Loucy (cell line): ENCODE measurements at regions not wholly inside any gene's neighbourhood (a gene's known extent, or its start where the extent isn't known, plus 50 kb on each side); places are given as distances from the start of the nearest gene placed in this dataset.

ENCODE experiments used
- H2AFZ ChIP-seq: fragments of 200-600 bp; sonication (generic); 2 replicates; pipeline ENCODE4 v1.6.0; 2016; ENCODE audit warnings: antibody characterized with exemption, mild to moderate bottlenecking, low read length, moderate library complexity
- H3F3A ChIP-seq: fragments of 200-600 bp; 2 replicates; pipeline ENCODE4 v1.6.0; 2016; ENCODE audit warnings: antibody characterized with exemption, low read depth, mild to moderate bottlenecking
- H3K27me3 ChIP-seq: fragments of 200-600 bp; sonication (generic); 2 replicates; pipeline ENCODE4 v1.6.1; 2014; ENCODE audit warnings: low read length, mild to moderate bottlenecking; ENCODE audit not compliant: insufficient read depth, poor library complexity, severe bottlenecking
- H3K36me3 ChIP-seq: fragments of 200-600 bp; sonication (generic); 2 replicates; pipeline ENCODE4 v1.6.1; 2016; ENCODE audit warnings: low read length; ENCODE audit not compliant: insufficient read depth
- H3K4me1 ChIP-seq: fragments of 200-600 bp; sonication (generic); 2 replicates; pipeline ENCODE4 v1.5.1; 2014; ENCODE audit warnings: low read length, mild to moderate bottlenecking; ENCODE audit not compliant: insufficient read depth, poor library complexity, severe bottlenecking
- H3K4me2 ChIP-seq: fragments of 200-600 bp; sonication (generic); 2 replicates; pipeline ENCODE4 v1.6.0; 2014; ENCODE audit warnings: antibody characterized with exemption, low read length, low read depth, mild to moderate bottlenecking; ENCODE audit not compliant: poor library complexity, severe bottlenecking
- H3K4me3 ChIP-seq: fragments of 200-600 bp; sonication (generic); 2 replicates; pipeline ENCODE4 v1.5.1; 2014; ENCODE audit warnings: low read length, mild to moderate bottlenecking, mixed read lengths; ENCODE audit not compliant: poor library complexity, severe bottlenecking
- H3K79me2 ChIP-seq: fragments of 200-600 bp; sonication (generic); 2 replicates; pipeline ENCODE4 v1.6.1; 2014; ENCODE audit warnings: low read length; ENCODE audit not compliant: insufficient read depth
- H3K9ac ChIP-seq: fragments of 200-600 bp; sonication (generic); 2 replicates; pipeline ENCODE4 v1.6.0; 2014; ENCODE audit warnings: mild to moderate bottlenecking, low read depth, low read length, moderate library complexity; ENCODE audit not compliant: poor library complexity, severe bottlenecking
- H3K9me2 ChIP-seq: fragments of 200-600 bp; sonication (generic); replicated peaks from 2 replicates; pipeline ENCODE4 v1.6.1; 2016; ENCODE audit warnings: low read depth, low read length, mixed read lengths
- H3K9me3 ChIP-seq: fragments of 200-600 bp; sonication (generic); 2 replicates; pipeline ENCODE4 v1.6.1; 2014; ENCODE audit warnings: mild to moderate bottlenecking, antibody characterized with exemption, low read length, low read depth; ENCODE audit not compliant: insufficient read depth
- H4K20me1 ChIP-seq: fragments of 200-600 bp; sonication (generic); 2 replicates; pipeline ENCODE4 v1.6.0; 2014; ENCODE audit warnings: antibody characterized with exemption, low read length, mild to moderate bottlenecking; ENCODE audit not compliant: insufficient read depth, poor library complexity, severe bottlenecking
- CTCF ChIP-seq: fragments of 200-600 bp; sonication (generic); conservative IDR thresholded peaks from 2 replicates; pipeline ENCODE4 v1.5.1; 2014; ENCODE audit warnings: mild to moderate bottlenecking, antibody characterized with exemption, low read length
- EZH2phosphoT487 ChIP-seq: fragments of 200-600 bp; IDR thresholded peaks from 2 replicates; pipeline ENCODE4 v1.6.1; 2018; ENCODE audit warnings: antibody characterized with exemption, mild to moderate bottlenecking, moderate library complexity, borderline replicate concordance

GRCh38 chr11:112864672-112865071 lies 96.5 kb upstream of the NCAM1 start:
- H3K9me3 ChIP-seq, result peaks cover 4% of the 10 kb centered on the region; the same call in 1 of the 2 replicates
- no peak overlapping the region for H3K4me3 ChIP-seq
- H3K4me2 ChIP-seq, result no peak overlapping the region
- no peaks in the 10 kb centered on the region for H3K9me2 ChIP-seq
- H4K20me1 ChIP-seq, result no peaks in the 10 kb centered on the region
- H2AFZ ChIP-seq, result no peak overlapping the region
- no peaks in the 10 kb centered on the region for H3K4me1 ChIP-seq
- no peaks in the 10 kb centered on the region for H3K36me3 ChIP-seq
- H3K9ac ChIP-seq, result no peak overlapping the region
- no peaks in the 10 kb centered on the region for H3F3A ChIP-seq
- no peaks in the 10 kb centered on the region for H3K79me2 ChIP-seq
- TF ChIP-seq CTCF (no peak), EZH2phosphoT487 (no peak)
- H3K27me3 ChIP-seq, result no peaks in the 10 kb centered on the region

- no peak overlapping the region for H3K4me3 ChIP-seq
- no peak overlapping the region for H3K4me2 ChIP-seq
- no peak overlapping the region for H3K9ac ChIP-seq
- no peaks in the 10 kb centered on the region for H3K4me1 ChIP-seq
- TF ChIP-seq EZH2phosphoT487, result no peak
- TF ChIP-seq CTCF, result no peak
- no peaks in the 10 kb centered on the region for H3K9me3 ChIP-seq
- H4K20me1 ChIP-seq, result no peaks in the 10 kb centered on the region
- H2AFZ ChIP-seq, result no peak overlapping the region
- H3K27me3 ChIP-seq, result no peaks in the 10 kb centered on the region
- H3K9me2 ChIP-seq, result no peaks in the 10 kb centered on the region
- no peaks in the 10 kb centered on the region for H3F3A ChIP-seq
- no peaks in the 10 kb centered on the region for H3K36me3 ChIP-seq
- H3K79me2 ChIP-seq, result no peaks in the 10 kb centered on the region
Measured at GRCh38 chr11:112871909-112872500, 89.2 kb upstream of the NCAM1 start.

GRCh38 chr11:112874980-112875379 lies 86.2 kb upstream of the NCAM1 start:
- Histone ChIP-seq H3F3A (no peaks in the 10 kb centered on the region), H3K9me3 (no peaks in the 10 kb centered on the region), H3K79me2 (no peaks in the 10 kb centered on the region), H3K27me3 (no peaks in the 10 kb centered on the region), H4K20me1 (no peaks in the 10 kb centered on the region), H2AFZ (no peak overlapping the region), H3K36me3 (no peaks in the 10 kb centered on the region), H3K9me2 (no peaks in the 10 kb centered on the region), H3K4me3 (no peak overlapping the region), H3K4me2 (no peak overlapping the region), H3K4me1 (no peaks in the 10 kb centered on the region), H3K9ac (no peak overlapping the region)
- TF ChIP-seq CTCF (no peak), EZH2phosphoT487 (no peak)
